Kidney (tissue), 13 donors: ENCODE measurements at regions not wholly inside any gene's neighbourhood (a gene's known extent, or its start where the extent isn't known, plus 50 kb on each side); places are given as distances from the start of the nearest gene placed in this dataset.

Experiments used
- DNase-seq, 5 donors: peaks; one replicate each; pipeline ENCODE4 v3.0.0-alpha.2; 2013 to 2020
- FAIRE-seq: peaks from 2 replicates; lab custom pipeline; 2012; peaks lifted over from hg19 to GRCh38; lab: Jason Lieb, UNC
- H3K27ac ChIP-seq, 2 donors: one replicate each; pipeline ENCODE4 v1.7.0; 2013; ENCODE audit warnings: low read depth in 2 of 2, low read length in 2 of 2, inconsistent platforms in 1 of 2
- H3K27me3 ChIP-seq: one replicate; pipeline ENCODE4 v1.7.1; 2013; ENCODE audit warnings: low read length, inconsistent platforms; ENCODE audit not compliant: control insufficient read depth, insufficient read depth
- H3K36me3 ChIP-seq, 3 donors: one replicate each; pipeline versions ENCODE4 v1.7.0 to v1.7.1; 2013; ENCODE audit warnings: low read length in 3 of 3, control low read depth in 1 of 3, inconsistent platforms in 1 of 3; ENCODE audit not compliant: insufficient read depth in 3 of 3, control insufficient read depth in 2 of 3
- H3K4me1 ChIP-seq, 3 donors: one replicate each; pipeline versions ENCODE4 v1.7.0 to v1.7.1; 2013; ENCODE audit warnings: low read length in 3 of 3, inconsistent platforms in 1 of 3, low read depth in 1 of 3; ENCODE audit not compliant: control insufficient read depth in 2 of 3, insufficient read depth in 2 of 3
- H3K4me3 ChIP-seq, 3 donors: one replicate each; pipeline versions ENCODE4 v1.7.0 to v1.8.1; 2013; ENCODE audit warnings: low read length in 3 of 3, control low read depth in 1 of 3, inconsistent platforms in 1 of 3
- H3K9ac ChIP-seq, 3 donors: one replicate each; pipeline versions ENCODE4 v1.7.0 to v1.7.1; 2013; ENCODE audit warnings: low read length in 3 of 3, control low read depth in 1 of 3, inconsistent platforms in 1 of 3
- H3K9me3 ChIP-seq, 3 donors: one replicate each; pipeline versions ENCODE4 v1.7.0 to v1.7.1; 2013; ENCODE audit warnings: low read length in 3 of 3, control low read depth in 1 of 3, inconsistent platforms in 1 of 3; ENCODE audit not compliant: control insufficient read depth in 2 of 3, insufficient read depth in 1 of 3
- CTCF ChIP-seq: IDR thresholded peaks from 3 replicates; pipeline ENCODE4 v1.5.1; 2012; ENCODE audit warnings: mild to moderate bottlenecking, moderate library complexity, borderline replicate concordance; ENCODE audit not compliant: insufficient read depth; ENCODE audit errors: extremely low read depth
- intact Hi-C: fragments of 100-400 bp; cut with DNase I; formaldehyde crosslinking; loops from one replicate; pipeline ENCODE4 v1.11.1; 2022
- donor health status: control.
- donor health status: control.
- donor health status: control.
- donor health status: control.
- donor health status: control.
- donor health status: DM: yes; HTN: yes; CAD: no.
- donor health status: Normal renal cell carcinoma (clear cell type).

DNA sequence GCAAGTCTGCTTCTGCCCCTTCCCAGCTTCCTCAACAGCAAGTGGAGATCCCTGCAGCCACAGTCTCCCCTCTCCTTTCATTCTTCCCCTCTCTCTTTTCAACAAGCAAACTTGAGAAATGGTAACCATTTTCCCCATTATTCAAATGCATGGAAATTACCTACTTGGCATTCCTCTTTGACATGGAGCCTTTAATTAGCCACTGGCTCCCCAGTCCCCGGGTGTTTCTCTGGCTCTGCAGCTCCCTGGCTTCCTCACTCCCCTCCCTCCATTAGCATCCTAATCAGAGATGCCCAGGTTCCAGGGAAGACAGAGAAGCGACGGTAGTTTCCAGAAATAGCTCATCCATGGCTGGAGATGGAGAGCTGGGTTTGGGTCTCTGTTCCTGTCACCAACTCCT, 116.0 kb downstream of the CCT6B start:
- H3K9ac ChIP-seq, result no peak overlapping the region
- no peaks in the 10 kb centered on the region for H3K4me1 ChIP-seq
- no peak overlapping the region for H3K4me3 ChIP-seq
- TF ChIP-seq CTCF, result no peak
- no peaks in the 10 kb centered on the region for H3K27me3 ChIP-seq
- H3K9me3 ChIP-seq, result no peaks in the 10 kb centered on the region
- intact Hi-C loops, result no loop called here
- DNase-seq (no peak), FAIRE-seq (no peak)
- no peaks in the 10 kb centered on the region for H3K36me3 ChIP-seq
- H3K27ac ChIP-seq, result no peak overlapping the region

DNA sequence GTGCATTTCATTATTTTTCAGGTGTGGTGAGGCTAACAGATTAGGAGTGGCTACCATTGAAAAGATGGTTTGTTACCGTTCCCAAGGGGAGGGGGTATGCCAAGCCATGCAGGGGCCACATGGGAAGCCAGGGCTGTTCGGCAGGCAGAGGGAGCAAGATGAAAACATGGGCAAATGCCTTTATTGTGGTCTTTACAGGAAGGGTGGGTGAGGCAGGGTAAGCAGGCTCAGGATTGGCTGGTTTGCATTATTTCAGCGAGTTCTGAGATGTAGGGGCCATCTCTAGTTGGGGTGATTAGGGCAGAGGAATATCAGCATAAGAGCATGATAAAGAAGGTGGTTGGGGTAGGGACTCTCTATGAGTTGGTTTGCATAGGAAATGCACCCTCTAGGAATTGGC, 117.6 kb downstream of the CCT6B start:
- intact Hi-C loops, result no loop called here
- Histone ChIP-seq H3K36me3 (no peaks in the 10 kb centered on the region), H3K4me3 (no peak overlapping the region), H3K4me1 (no peaks in the 10 kb centered on the region), H3K27ac (no peak overlapping the region), H3K27me3 (no peaks in the 10 kb centered on the region), H3K9me3 (no peaks in the 10 kb centered on the region), H3K9ac (no peak overlapping the region)
- no peak for TF ChIP-seq CTCF
- no peak for FAIRE-seq
- peak in 1 of 5 donors; percentile 15 for DNase-seq

GRCh38 chr17:34842235-34842634, 119.0 kb downstream of the CCT6B start:
- Histone ChIP-seq H3K9ac (no peak overlapping the region), H3K4me1 (no peaks in the 10 kb centered on the region), H3K36me3 (no peaks in the 10 kb centered on the region), H3K4me3 (no peak overlapping the region), H3K9me3 (no peaks in the 10 kb centered on the region), H3K27ac (no peak overlapping the region), H3K27me3 (no peaks in the 10 kb centered on the region)
- no peak for TF ChIP-seq CTCF
- intact Hi-C loops, result no loop called here
- DNase-seq, result peak in 1 of 5 donors; percentile 10
- FAIRE-seq, result no peak

DNA sequence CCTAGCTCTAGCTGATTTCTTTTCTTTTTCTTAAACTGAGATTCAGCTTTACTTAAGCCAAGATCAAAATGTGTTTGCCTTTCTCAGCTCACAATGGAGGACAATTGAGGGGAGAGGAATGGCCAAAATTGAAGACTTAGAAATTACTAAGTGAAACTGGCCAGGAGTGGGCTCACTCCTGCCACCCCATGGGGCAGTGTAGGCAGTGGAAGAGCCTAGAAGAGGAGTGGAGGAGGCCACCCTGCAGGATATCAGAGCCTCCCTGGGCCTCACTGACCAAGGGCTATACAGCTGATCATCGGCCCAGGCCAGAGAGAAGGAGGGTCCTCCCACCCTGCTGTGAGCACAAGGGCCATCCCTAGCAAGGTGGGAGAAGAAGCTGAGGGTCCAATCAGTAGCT, 119.8 kb downstream of the CCT6B start:
- intact Hi-C loops, result no loop called here
- Histone ChIP-seq H3K4me1 (no peaks in the 10 kb centered on the region), H3K9ac (no peak overlapping the region), H3K27ac (no peak overlapping the region), H3K27me3 (no peaks in the 10 kb centered on the region), H3K4me3 (no peak overlapping the region), H3K9me3 (no peaks in the 10 kb centered on the region), H3K36me3 (no peaks in the 10 kb centered on the region)
- no peak for TF ChIP-seq CTCF
- FAIRE-seq, result no peak
- no peak for DNase-seq
